ENCODE measurements at regions not wholly inside any gene's neighbourhood (a gene's known extent, or its start where the extent isn't known, plus 50 kb on each side); places are given as distances from the start of the nearest gene placed in this dataset.

GRCh38 chr12:53827306-53827705 is 75.5 kb upstream of the CISTR start:
- Histone ChIP-seq H3K9me3 (no peaks in the 10 kb centered on the region), H3K4me3 (no peak overlapping the region), H3K36me3 (ENCODE audit: low read depth) (no peaks in the 10 kb centered on the region), H3K4me1 (ENCODE audit: low read depth) (no peaks in the 10 kb centered on the region)
- intact Hi-C loops (cut with DNase I, micrococcal nuclease): no loop called here
- TF ChIP-seq CTCF (IDR thresholded peaks at IDR 0.05): no peak
- no peak for ATAC-seq
- DNase-seq: no peak

- TF ChIP-seq CTCF (IDR thresholded peaks at IDR 0.05): no peak
- no peaks in the 10 kb centered on the region for H3K4me1 ChIP-seq (ENCODE audit: low read depth)
- no peaks in the 10 kb centered on the region for H3K9me3 ChIP-seq
- intact Hi-C loops (cut with DNase I, micrococcal nuclease): no loop called here
- ATAC-seq (no peak), DNase-seq (no peak)
- no peak overlapping the region for H3K4me3 ChIP-seq
- no peaks in the 10 kb centered on the region for H3K36me3 ChIP-seq (ENCODE audit: low read depth)
Observed at GRCh38 chr12:53828598-53828997, 76.8 kb upstream of the CISTR start.

- ATAC-seq (no peak), DNase-seq (no peak)
- no peaks in the 10 kb centered on the region for H3K36me3 ChIP-seq (ENCODE audit: low read depth)
- TF ChIP-seq CTCF (IDR thresholded peaks at IDR 0.05): no peak
- no peaks in the 10 kb centered on the region for H3K9me3 ChIP-seq
- H3K4me3 ChIP-seq: no peak overlapping the region
- H3K4me1 ChIP-seq (ENCODE audit: low read depth): no peaks in the 10 kb centered on the region
- intact Hi-C loops (cut with DNase I, micrococcal nuclease): no loop called here
Observed at GRCh38 chr12:53829130-53829819, 77.5 kb upstream of the CISTR start.

- no peaks in the 10 kb centered on the region for H3K36me3 ChIP-seq (ENCODE audit: low read depth)
- DNase-seq (no peak), ATAC-seq (no peak)
- intact Hi-C loops (cut with DNase I, micrococcal nuclease): no loop called here
- no peaks in the 10 kb centered on the region for H3K9me3 ChIP-seq
- H3K4me3 ChIP-seq: no peak overlapping the region
- TF ChIP-seq CTCF (IDR thresholded peaks at IDR 0.05): no peak
- no peaks in the 10 kb centered on the region for H3K4me1 ChIP-seq (ENCODE audit: low read depth)
Observed at GRCh38 chr12:53830631-53831030, 78.9 kb upstream of the CISTR start.

GRCh38 chr12:53836119-53836655 is 84.4 kb upstream of the CISTR start:
- Histone ChIP-seq H3K4me1 (ENCODE audit: low read depth) (no peaks in the 10 kb centered on the region), H3K4me3 (no peak overlapping the region), H3K36me3 (ENCODE audit: low read depth) (no peaks in the 10 kb centered on the region), H3K9me3 (no peaks in the 10 kb centered on the region)
- DNase-seq (no peak), ATAC-seq (no peak)
- intact Hi-C loops (cut with DNase I, micrococcal nuclease): no loop called here
- no peak for TF ChIP-seq CTCF (IDR thresholded peaks at IDR 0.05)

All from mucosa of descending colon (tissue), 3 donors.